HEK293T (cell line): ENCODE measurements at regions not wholly inside any gene's neighbourhood (a gene's known extent, or its start where the extent isn't known, plus 50 kb on each side); places are given as distances from the start of the nearest gene placed in this dataset.

Source experiments
- CTCF ChIA-PET: fragments of 350-600 bp; formaldehyde crosslinking; extraction: SDS; loops from one replicate; lab custom pipeline; 2021; ENCODE audit warnings: antibody characterized with exemption, inconsistent platforms; lab: Yijun Ruan, JAX
- POLR2A ChIA-PET: fragments of 350-600 bp; formaldehyde crosslinking; extraction: SDS; loops from one replicate; lab custom pipeline; 2020; ENCODE audit warnings: antibody characterized with exemption, inconsistent platforms; lab: Yijun Ruan, JAX
- DNase-seq: peaks from one replicate; pipeline ENCODE4 v3.0.0; 2012; ENCODE audit warnings: mixed read lengths; ENCODE audit errors: extremely low spot score
- ARNT ChIP-seq: fragments of 450-650 bp; IDR thresholded peaks from 2 replicates; pipeline ENCODE4 v1.6.1; 2017; ENCODE audit warnings: mild to moderate bottlenecking
- BHLHE40 ChIP-seq: fragments of 450-650 bp; IDR thresholded peaks from 2 replicates; pipeline ENCODE4 v1.6.1; 2016; ENCODE audit warnings: mild to moderate bottlenecking, moderate library complexity, borderline replicate concordance
- CTBP1 ChIP-seq: fragments of 450-650 bp; IDR thresholded peaks from 2 replicates; pipeline ENCODE4 v1.6.1; 2016; ENCODE audit warnings: borderline replicate concordance
- ELF4 ChIP-seq: fragments of 450-650 bp; IDR thresholded peaks from 2 replicates; pipeline ENCODE4 v1.6.1; 2017; ENCODE audit warnings: antibody characterized with exemption
- FOXA1 ChIP-seq: fragments of 450-650 bp; IDR thresholded peaks from 2 replicates; pipeline ENCODE4 v1.6.1; 2016; ENCODE audit warnings: mild to moderate bottlenecking
- FOXK2 ChIP-seq: fragments of 450-650 bp; IDR thresholded peaks from 2 replicates; pipeline ENCODE4 v1.6.1; 2016; ENCODE audit warnings: mild to moderate bottlenecking
- FOXM1 ChIP-seq: fragments of 450-650 bp; IDR thresholded peaks from 2 replicates; pipeline ENCODE4 v1.6.1; 2017; ENCODE audit warnings: mild to moderate bottlenecking, borderline replicate concordance
- HDGF ChIP-seq: fragments of 450-650 bp; IDR thresholded peaks from 2 replicates; pipeline ENCODE4 v1.6.1; 2017; ENCODE audit warnings: antibody characterized with exemption, borderline replicate concordance
- L3MBTL2 ChIP-seq: fragments of 450-650 bp; conservative IDR thresholded peaks from 2 replicates; pipeline ENCODE4 v1.6.1; 2016; ENCODE audit warnings: mild to moderate bottlenecking
- LEF1 ChIP-seq: fragments of 450-650 bp; IDR thresholded peaks from 2 replicates; pipeline ENCODE4 v1.6.1; 2017; ENCODE audit warnings: mild to moderate bottlenecking, borderline replicate concordance
- NFRKB ChIP-seq: fragments of 450-650 bp; IDR thresholded peaks from 2 replicates; pipeline ENCODE4 v1.6.1; 2016; ENCODE audit warnings: mild to moderate bottlenecking, moderate library complexity
- SP1 ChIP-seq: fragments of 450-650 bp; IDR thresholded peaks from 2 replicates; pipeline ENCODE4 v1.6.1; 2017
- SUZ12 ChIP-seq: fragments of 450-650 bp; IDR thresholded peaks from 2 replicates; pipeline ENCODE4 v1.6.1; 2016; ENCODE audit warnings: mild to moderate bottlenecking
- TARDBP ChIP-seq: fragments of 450-650 bp; IDR thresholded peaks from 2 replicates; pipeline ENCODE4 v1.6.1; 2016
- ZNF384 ChIP-seq: fragments of 450-650 bp; IDR thresholded peaks from 2 replicates; pipeline ENCODE4 v1.6.1; 2016
- TF ChIP-seq, protein P1 (sequence below): fragments of 450-650 bp; IDR thresholded peaks from 2 replicates; pipeline ENCODE4 v1.6.1; 2016

DNA sequence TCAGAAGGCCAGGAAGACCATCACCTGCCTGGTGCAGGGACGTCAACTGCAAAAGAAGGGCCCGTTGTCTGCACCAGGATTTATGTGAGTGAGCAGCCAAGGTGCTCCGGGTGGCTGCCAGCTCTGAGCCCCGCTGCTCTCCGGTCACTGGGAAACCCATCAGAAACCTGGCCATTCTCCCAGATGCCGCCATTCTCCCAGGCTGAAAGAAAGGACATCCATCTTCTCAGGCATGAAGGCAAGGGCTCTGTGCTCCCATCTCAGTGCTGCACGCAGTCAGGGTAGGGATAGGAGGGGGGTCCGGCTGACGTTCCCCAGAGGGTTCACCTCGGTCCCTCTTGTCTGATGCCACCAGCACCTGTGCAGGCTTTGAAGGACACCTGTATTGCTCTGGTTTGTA, 158.4 kb downstream of the ERCC6L2 start:
- TF ChIP-seq ELF4 (no peak), CTBP1 (no peak), HDGF (no peak), FOXM1 (no peak), FOXA1 (no peak), ARNT (no peak), ZNF384 (no peak), L3MBTL2 (no peak), LEF1 (no peak), TARDBP (no peak), NFRKB (no peak), BHLHE40 (no peak), FOXK2 (no peak), SUZ12 (no peak), SP1 (no peak)
- TF ChIP-seq, protein P1, sequence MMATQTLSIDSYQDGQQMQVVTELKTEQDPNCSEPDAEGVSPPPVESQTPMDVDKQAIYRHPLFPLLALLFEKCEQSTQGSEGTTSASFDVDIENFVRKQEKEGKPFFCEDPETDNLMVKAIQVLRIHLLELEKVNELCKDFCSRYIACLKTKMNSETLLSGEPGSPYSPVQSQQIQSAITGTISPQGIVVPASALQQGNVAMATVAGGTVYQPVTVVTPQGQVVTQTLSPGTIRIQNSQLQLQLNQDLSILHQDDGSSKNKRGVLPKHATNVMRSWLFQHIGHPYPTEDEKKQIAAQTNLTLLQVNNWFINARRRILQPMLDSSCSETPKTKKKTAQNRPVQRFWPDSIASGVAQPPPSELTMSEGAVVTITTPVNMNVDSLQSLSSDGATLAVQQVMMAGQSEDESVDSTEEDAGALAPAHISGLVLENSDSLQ = no peak
- POLR2A ChIA-PET = no interaction called here
- DNase-seq = no peak
- CTCF ChIA-PET = no interaction called here

DNA sequence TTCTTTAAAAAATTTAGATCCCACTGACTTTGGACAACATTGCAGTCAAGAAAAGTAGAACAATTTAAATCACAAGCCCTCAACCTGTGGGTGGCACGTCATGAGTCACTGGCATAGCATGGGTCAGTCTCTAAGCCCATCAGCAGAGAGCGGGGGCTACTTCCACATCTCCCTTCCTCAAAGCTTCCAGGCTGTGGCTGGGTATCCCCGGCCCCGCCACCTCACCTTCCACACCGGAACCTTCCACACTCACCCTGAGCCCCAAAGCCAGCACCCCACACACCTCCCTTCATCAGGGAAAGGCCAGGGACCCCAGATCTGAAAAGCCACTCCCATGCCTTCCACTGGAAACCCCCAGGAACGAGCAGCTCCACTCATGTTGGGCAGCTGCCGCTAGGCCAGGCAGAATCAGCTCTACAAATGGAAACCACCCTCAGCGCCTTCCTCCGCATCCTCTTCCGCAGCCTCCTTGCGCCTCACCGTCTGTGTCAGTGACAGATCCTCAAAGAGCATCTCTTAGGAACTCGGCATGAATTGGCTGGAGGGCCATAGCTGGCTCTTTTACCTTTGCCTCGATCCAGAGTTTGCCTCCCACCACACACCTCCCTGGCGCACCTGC, 156.5 kb downstream of the ERCC6L2 start:
- POLR2A ChIA-PET = no interaction called here
- CTCF ChIA-PET = no interaction called here
- TF ChIP-seq ARNT = no peak
- TF ChIP-seq SP1 = no peak
- no peak for TF ChIP-seq BHLHE40
- no peak for TF ChIP-seq TARDBP
- no peak for TF ChIP-seq NFRKB
- no peak for TF ChIP-seq FOXK2
- TF ChIP-seq, protein P1 = no peak
- no peak for DNase-seq

DNA sequence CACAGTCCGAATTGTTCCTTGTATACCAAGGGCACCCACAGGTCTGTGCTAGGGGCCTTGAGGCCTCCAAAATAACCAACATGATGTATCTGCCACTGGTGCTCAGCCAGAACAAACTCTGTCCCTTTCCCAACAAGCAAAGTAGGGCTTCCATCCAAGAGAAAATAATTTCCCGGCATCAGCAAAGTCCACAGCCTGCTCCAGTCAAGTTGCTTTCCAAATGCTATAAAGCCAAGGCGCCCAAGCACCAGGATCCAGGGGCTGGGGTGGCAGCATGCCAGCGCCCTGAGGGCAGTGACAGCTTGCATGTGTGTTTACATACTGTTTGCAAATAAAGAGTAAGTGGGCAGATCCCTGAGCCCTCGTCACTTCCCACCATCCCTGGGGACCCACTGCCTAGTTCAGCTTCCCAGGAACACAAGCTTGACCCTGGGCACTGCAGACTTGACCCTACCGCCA, 155.9 kb downstream of the ERCC6L2 start:
- TF ChIP-seq BHLHE40 (no peak), SUZ12 (no peak)
- POLR2A ChIA-PET = no interaction called here
- CTCF ChIA-PET = no interaction called here
- no peak for DNase-seq

DNA sequence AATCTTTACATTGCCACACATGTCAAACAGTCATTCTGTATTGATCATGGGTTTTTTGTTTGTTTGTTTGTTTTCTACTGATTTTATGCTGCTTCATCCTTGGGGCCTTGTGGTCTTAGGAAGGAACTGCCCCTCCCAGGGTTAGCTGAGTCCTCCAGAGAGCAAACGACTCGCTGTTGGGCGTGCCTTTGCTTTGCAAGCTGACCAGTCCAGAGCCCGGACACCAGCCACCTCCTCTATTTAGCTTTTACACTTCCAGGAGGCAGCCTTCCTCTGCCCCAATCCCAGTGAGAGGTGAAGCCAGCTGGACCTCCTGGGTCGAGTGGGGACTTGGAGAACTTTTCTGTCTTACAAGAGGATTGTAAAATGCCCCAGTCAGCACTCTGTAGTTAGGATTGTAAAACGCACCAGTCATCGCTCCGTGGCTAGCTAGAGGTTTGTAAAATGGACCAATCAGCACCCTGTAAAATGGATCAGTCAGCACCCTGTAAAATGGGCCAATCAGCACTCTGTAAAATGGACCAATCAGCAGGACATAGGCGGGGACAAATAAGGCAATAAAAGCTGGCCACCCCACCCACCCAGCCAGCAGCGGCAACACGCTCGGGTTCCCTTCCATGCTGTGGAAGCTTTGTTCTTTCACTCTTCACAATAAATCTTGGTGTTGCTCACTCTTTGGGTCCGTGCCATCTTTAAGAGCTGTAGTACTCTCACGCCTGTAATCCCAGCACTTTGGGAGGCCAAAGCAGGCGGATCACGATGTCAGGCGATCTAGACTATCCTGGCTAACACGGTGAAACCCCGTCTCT, 154.4 kb downstream of the ERCC6L2 start:
- CTCF ChIA-PET = no interaction called here
- DNase-seq = no peak
- TF ChIP-seq BHLHE40 = no peak
- no peak for TF ChIP-seq TARDBP
- no peak for TF ChIP-seq CTBP1
- POLR2A ChIA-PET = no interaction called here

DNA sequence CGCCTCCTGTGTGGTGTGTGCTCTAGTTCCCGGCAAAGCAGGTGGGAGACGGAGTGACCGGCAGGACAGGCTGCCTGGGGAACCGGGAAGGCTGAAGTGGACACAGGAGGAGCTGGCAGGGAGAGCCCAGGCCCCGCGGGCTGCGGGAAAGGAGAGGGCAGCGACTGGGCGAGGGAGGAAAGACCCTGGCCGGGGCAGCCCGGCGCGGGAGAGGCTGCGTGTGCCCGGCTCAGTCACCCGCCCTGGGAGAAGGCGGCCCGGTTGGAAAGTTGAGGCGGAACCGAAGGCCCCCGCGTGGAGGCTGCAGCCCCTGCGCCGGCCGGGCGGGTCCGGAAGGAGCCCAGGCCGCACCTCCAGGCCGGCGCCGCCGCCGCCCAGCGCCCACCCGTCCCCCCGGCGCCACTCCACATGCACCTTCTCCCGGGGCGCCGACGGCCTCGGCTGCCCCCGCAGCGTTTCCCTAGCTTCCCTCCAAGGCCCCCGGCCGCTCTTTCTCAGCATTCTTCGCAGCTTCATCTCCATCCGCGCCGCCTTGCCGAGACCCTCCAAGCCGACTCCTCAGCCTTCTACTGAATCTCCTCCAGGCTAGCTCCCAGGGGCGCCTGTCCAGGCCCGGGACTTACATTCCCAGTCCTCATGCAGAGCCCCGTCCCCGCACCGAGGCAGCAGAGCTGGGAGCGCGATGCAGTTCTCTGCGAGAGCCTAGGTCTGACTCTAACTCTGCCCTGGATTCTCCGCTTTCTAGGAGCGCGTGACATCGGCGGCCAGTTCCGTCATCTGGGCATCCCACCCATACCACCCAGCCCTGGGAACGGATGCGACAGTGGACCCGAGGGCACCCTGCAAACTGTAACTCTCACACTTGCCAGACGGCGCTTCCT, 152.0 kb downstream of the ERCC6L2 start:
- ChIA-PET CTCF (no interaction called here), POLR2A (no interaction called here)
- no peak for TF ChIP-seq NFRKB
- TF ChIP-seq SUZ12 = no peak
- no peak for TF ChIP-seq HDGF
- DNase-seq = no peak

DNA sequence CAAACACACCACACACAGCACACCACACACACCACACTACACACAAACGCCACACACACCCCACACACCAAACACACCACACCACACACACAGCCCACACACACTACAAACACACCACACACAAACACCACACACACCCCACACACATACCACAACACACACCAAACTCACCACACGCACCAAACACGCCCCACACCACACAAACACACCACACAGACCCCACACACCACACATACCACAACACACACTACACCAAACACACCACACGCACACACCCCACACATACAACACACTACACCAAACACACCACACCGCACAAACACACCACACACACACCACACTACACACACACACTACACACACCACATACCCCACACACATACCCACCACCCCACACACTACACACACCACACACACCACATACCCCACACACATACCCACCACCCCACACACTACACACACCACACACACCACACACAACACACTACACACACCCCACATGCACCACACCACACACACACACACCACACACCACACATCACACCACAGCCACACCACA, 151.2 kb downstream of the ERCC6L2 start:
- CTCF ChIA-PET = no interaction called here
- TF ChIP-seq HDGF (no peak), L3MBTL2 (no peak), SUZ12 (no peak), FOXM1 (no peak), FOXK2 (no peak), ELF4 (no peak), FOXA1 (no peak), LEF1 (no peak), CTBP1 (no peak), ARNT (no peak), NFRKB (no peak), ZNF384 (no peak)
- TF ChIP-seq, protein P1 = no peak
- POLR2A ChIA-PET = no interaction called here
- DNase-seq = no peak
